ENCODE measurements at regions not wholly inside any gene's neighbourhood (a gene's known extent, or its start where the extent isn't known, plus 50 kb on each side); places are given as distances from the start of the nearest gene placed in this dataset.
"Not testable (repeated sequence)": the region's sequence is repeated elsewhere in the genome, so short reads cannot be mapped to it uniquely, and the experiment has no call there.

DNA sequence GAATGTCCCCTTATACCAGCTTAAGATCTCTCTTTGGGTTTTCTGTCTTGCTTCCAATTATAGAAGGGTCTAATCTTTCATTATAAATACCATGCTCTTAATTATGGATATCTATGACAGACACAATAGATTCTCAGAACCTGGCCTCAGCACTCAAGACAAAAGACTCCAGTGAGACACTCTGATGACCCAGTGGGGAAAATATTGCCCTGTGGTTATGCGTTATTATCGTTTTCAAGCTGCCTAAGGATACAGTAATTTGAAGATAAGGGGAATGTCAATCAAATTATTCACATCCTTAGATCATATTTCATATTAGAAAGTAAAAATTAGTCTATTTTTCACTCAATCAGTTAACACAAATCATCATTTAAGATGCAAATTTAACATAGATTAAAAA lies 748.8 kb downstream of the XPNPEP1 start:
- DNase-seq: no peak

DNA sequence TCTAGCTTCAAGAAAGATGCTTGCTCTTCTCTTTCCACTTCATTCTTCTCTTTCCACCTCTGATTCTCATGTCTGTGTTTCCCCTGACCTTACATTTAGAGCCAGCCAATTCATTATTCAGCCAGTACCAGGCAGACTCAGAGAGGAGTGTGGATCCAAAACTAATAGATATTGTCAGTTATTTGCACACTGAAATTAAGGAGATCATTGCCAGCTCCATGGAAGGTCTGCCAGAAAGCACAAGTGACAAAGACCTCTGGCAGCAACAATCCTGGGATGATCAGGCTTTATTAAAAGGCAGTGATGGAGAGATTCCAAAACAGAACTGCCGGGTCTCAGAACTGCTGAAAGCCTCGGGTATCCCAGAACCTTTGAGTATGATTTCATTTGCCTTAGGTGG lies 749.4 kb downstream of the XPNPEP1 start:
- DNase-seq: no peak

- DNase-seq: no peak
Measured at GRCh38 chr10:109173121-109173520, 750.2 kb downstream of the XPNPEP1 start.

DNA sequence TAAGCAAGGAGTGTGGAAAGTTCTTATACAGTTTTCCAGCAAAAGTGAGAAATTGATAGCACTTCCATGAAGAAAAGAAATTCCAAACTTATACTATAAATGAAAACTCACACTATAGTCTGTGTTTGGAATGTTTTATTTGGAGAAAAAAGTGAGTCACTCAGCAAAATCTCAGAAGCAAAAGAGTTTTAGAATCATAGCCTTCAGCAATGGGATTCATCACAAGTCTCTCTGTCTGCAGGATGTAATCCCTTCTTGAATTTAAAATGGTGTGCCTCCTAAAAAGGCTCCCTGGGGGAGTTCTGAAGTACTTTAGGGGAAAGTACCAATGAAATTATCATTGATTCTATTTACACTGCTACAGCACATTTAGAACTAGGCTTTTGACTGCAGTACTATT lies 756.4 kb downstream of the XPNPEP1 start:
- no peak for DNase-seq

- DNase-seq: no peak
Measured at GRCh38 chr10:109159351-109159750, 764.0 kb downstream of the XPNPEP1 start.

DNA sequence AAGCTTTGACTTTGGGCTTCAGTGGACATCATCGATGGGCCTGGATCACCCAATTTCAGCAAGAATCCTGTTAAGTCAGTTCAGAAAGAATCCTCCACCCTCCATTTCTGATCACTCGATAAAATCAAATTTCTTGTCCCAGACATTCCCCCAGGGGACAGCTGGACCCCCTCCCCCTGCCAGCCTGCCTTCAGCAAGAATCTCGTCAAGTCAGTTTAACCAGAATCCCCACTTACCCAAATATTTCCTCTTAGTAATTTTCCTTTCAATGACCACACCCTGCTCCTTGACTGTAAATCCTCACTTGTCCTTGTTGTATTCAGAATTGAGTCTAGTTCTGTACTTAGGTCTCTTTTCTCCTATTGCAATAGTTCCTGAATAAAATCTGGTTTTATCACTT lies 766.9 kb downstream of the XPNPEP1 start:
- DNase-seq: no peak

GRCh38 chr10:109149666-109150350 lies 773.5 kb downstream of the XPNPEP1 start:
- DNase-seq: no peak

DNA sequence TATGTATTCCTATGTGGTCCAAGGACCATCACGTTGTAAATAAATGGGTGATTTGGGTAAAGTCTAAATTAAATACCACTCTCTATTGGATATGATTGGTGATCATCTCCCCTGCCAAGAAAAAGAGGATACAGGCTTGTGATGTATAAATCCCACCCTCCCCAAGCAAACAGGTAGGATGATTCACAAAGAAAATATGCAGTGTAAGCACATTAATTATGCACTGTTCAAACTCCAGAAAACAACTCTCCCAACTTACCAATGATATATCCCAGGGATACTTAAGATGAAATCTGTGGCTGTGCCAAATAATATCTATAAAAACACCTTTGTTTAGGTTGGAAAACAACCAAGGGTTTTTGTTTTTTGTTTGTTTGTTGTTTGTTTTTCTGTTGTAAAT lies 795.9 kb downstream of the XPNPEP1 start:
- DNase-seq: no peak

DNA sequence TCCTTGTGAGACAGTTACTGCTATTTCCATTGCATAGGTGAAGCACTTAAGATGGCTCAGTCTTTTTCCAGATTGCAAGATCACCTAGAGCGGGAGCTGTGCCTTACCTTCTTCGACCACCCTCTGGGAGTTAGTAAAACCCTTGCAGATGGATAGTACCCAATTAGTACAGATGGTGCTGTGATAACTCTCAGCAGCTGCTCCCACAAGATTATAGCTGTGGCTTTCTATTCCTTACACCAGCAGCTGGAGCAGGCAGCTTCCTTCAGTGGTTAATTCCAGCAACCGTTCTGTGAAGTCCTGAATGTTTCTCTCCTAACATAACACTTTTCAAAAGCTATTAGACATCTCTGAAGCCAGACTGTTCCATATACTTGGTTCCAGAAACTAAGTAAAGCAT lies 796.8 kb downstream of the XPNPEP1 start:
- DNase-seq: no peak

GRCh38 chr10:109126016-109126415 lies 797.3 kb downstream of the XPNPEP1 start:
- no peak for DNase-seq

DNA sequence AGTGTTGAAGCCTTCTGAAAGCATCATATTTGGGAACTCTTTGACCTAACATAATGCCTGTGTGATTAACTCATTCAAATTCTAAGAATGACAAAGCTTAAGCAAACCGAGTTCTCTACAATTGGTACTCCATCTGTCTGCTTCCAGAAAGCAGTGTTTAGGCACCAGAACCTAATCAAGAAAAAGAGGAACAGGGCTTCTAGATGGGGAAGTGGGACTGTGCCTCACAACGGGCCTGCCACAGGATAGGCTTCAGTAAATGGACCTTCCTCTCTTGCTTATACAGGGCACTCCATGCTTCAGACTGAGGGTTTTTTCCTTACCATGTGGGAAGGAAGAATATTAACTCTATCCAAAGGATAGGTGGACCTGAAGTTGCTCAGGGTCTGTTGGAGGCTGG lies 808.1 kb downstream of the XPNPEP1 start:
- DNase-seq: no peak

DNA sequence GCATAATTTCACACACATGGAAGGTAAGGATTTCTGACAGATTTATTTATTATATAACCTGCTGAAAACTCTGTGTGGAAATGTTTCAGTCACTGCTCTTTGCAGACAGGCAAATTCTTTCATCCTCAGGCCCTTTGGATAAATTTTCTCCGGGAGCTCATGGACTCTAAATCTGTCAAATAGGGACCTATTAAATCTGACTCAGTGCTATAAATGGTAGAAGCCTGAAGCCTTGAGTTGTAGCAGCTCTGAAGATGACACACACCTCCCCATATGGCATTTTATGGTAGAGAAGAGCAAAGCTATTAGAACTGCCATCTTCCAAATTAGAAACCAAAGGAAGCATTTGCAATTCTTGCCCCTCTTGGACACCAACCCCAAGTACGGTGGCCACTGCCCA lies 808.7 kb downstream of the XPNPEP1 start:
- no peak for DNase-seq

DNA sequence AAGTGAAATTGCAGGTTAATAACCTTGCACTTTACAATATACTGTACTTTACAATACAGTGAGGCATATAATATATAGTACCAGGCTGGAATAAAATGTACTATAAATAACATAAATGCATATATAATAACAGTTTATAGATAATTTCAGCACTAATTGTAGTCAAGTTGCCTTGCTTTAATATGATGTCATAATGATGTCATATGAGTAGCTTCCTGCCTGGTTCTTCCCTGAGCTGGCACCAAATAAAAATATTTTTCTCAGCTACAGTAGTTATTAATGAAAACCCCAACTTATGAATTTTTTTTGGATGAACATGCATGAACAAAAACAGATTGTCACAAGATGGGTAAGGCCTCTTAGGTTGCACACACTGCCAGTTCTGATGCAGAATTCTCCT lies 816.7 kb downstream of the XPNPEP1 start:
- DNase-seq: no peak

DNA sequence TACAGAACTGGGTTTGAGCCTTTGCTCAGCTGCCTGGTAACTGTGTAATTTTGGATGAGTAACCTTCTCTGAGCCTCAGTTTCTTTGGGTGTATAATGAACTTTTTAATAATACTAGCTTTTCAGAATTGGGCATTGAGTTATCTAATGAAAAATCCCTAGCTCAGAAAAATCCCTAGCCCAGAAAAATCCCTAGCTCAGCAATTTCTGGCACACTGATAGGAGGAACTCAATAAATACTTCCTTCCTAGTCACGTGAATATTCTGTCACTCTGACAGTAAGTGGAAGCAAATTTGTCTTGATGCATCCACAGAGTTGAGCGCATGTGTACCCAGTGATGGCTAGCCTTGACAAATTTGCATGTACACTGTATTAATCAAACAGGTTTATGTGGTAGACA lies 817.6 kb downstream of the XPNPEP1 start:
- no peak for DNase-seq

- DNase-seq: no peak
Measured at GRCh38 chr10:109104806-109105205, 818.5 kb downstream of the XPNPEP1 start.

GRCh38 chr10:109103278-109103677 lies 820.0 kb downstream of the XPNPEP1 start:
- DNase-seq: no peak

- DNase-seq: no peak
Measured at GRCh38 chr10:109089779-109090178, 833.5 kb downstream of the XPNPEP1 start.

DNA sequence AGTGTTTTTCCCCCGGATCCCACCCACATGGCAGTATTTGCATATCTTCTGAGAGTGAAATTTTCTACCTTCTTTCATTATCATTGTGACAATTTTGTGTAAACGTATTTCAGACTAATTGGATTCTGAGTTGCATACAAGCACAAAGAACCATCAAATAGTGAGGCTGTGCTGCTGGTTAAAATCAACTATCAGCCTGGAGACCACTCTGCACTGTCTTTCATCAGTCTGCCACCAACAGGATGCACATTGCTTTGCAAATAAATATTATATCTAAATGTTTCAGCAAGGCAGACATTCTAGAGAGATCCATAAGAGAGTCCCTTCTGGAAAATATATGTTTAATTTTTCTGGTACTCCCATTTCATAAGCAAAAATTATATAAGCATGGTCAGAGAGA lies 851.8 kb downstream of the XPNPEP1 start:
- DNase-seq: no peak

DNA sequence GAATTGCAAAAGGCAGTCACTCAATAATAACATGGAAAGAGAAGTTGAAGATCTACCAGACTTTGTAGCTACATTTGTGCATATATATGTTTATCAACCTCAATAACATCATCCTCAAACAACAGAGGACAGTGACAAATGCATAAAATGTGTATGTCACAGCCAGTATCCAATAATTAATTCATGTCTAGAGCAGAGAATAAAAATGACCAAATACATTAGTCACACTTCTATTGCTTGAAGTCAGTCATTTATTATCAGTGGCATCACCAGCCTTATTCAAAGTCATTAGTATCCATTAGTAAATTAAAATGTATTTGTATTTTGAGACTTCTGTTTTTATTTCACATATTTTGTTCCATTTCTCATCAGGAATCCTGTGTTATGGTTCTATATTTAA lies 852.8 kb downstream of the XPNPEP1 start:
- no peak for DNase-seq

GRCh38 chr10:109067031-109067430 lies 856.3 kb downstream of the XPNPEP1 start:
- DNase-seq: no peak

DNA sequence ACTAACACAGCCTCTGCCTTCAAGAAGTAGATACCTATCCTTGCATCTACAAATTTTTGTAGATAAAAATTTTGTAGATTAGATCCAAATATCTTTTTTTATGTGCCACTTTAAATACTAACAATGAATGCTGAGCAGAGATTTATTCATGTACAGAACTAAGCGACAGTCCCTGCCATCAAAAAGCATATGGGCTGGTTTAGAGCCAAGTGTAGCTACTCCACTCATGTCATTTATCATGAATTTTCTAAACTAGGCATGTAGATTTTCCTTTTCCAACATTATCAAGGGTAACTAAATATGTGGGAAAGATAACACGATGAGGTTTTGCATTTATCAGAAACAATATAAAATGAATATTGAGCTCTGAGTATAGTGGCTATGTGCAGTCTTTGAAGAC lies 857.5 kb downstream of the XPNPEP1 start:
- no peak for DNase-seq

GRCh38 chr10:109062371-109062770 lies 860.9 kb downstream of the XPNPEP1 start:
- no peak for DNase-seq

DNA sequence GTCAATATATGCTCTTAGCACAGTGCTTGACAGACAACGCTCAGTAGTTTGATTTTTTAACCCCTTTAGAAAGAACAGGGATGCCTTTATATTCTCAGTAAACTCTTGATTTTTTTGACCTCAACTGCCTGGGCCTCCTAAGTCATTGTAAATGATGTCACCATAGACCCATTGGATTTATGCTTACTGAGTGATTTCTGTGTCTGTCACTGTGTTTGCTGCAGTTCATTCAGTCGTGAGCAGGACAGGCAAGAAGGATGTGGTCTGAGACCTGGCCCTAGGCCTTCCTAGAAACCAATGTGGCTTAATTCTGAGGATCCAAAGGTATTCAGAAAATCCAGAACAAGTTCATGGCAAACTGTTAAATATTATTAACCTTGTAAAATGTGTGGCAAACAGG lies 868.1 kb downstream of the XPNPEP1 start:
- DNase-seq: no peak

GRCh38 chr10:109047856-109048255 lies 875.5 kb downstream of the XPNPEP1 start:
- no peak for DNase-seq

DNA sequence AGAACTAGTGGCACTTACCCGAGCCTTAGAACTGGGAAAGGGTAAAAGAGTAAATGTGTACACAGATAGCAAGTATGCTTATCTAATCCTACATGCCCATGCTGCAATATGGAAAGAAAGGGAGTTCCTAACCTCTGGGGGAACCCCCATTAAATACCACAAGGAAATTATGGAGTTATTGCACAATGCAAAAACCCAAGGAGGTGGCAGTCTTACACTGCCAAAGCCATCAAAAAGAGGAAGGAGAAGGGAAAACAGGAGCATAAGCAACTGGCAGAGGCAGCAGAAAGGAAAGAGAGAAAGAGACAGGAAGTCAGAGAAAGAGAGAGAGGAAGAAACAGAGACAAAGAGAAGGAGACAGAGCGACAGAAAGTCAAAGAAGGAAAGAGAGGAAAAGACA lies 876.9 kb downstream of the XPNPEP1 start:
- not testable (repeated sequence) for DNase-seq

DNA sequence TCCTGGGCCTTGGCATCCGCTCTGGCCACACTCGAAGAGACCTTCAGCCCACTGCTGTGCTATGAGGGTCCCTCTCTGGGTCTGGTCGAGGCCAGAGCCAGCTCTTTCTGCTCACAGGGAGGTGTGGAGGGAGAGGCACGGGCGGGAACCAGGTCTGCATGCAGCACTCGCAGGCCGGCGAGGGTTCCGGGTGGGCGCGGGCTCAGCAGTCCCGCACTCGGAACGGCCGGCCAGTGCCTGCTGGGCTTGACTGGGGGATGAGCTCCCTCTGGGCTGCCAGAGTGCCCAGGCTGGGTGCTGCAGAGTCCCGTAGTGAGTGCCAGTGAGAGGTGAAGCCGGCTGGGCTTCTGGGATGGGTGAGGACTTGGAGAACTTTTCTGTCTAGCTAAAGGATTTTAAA lies 882.7 kb downstream of the XPNPEP1 start:
- no peak for DNase-seq
